Activated CD4-positive, alpha-beta T cell treated with anti-CD3 and anti-CD28 coated beads for 1 hour (primary cell): ENCODE measurements at regions not wholly inside any gene's neighbourhood (a gene's known extent, or its start where the extent isn't known, plus 50 kb on each side); places are given as distances from the start of the nearest gene placed in this dataset.

Experiments used
- DNase-seq: peaks from one replicate; pipeline ENCODE4 v3.0.0-alpha.2; 2020

- DNase-seq, result no peak
These were observed 83.6 kb upstream of the TMEM72 start for GRCh38 chr10:44827431-44828006.

DNA sequence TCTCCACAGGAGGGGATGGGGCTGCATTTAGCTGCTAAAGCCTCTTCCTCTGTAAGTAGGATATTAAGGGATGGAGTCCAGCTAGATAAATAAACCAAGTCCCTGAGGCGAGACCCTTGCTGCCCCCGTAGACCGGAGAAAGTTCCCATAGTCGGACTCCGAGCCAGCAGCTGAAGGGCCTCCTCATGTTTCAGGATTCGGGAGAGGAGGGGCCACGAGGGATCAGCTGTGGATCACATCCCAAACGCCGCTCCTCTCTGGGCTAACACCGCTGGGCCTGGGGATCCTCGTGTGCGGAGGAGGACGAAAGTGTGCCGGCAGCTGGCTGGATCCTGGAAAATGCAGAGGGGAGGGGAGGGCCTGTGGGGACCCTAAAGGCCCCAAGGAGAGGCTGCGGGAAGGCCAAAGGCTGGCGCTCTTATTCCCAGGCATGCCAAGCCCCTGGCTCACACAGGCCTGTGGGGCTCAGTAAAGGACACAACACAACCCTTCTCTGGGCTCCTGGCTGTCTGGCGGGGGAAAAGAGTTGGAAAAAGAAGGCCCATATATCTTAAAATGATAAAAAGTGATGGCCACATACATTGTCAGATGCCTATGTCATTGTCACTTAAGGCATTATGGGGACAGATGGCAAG lies 82.5 kb upstream of the TMEM72 start:
- no peak for DNase-seq

- DNase-seq, result no peak
These were observed 81.7 kb upstream of the TMEM72 start for GRCh38 chr10:44829426-44829825.

GRCh38 chr10:44830022-44830421 lies 81.1 kb upstream of the TMEM72 start:
- DNase-seq, result no peak

DNA sequence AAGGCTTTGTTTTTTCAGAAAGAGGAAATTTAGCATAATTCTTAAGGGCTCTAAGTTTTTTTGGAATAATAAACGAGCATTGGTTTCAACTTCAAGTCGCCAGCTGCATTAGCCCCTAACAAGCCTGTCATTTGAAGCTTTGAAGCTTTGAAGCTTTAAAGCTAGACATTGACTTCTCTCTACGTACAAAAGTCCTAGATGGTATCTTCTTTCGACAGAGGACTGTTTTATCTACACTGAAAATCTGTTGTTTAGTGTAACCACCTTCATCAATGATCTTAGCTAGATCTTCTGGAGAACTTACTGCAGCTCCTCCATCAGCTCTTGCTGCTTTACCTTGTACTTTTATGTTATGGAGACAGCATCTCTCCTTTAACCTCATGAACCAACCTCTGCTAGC lies 79.6 kb upstream of the TMEM72 start:
- no peak for DNase-seq

DNA sequence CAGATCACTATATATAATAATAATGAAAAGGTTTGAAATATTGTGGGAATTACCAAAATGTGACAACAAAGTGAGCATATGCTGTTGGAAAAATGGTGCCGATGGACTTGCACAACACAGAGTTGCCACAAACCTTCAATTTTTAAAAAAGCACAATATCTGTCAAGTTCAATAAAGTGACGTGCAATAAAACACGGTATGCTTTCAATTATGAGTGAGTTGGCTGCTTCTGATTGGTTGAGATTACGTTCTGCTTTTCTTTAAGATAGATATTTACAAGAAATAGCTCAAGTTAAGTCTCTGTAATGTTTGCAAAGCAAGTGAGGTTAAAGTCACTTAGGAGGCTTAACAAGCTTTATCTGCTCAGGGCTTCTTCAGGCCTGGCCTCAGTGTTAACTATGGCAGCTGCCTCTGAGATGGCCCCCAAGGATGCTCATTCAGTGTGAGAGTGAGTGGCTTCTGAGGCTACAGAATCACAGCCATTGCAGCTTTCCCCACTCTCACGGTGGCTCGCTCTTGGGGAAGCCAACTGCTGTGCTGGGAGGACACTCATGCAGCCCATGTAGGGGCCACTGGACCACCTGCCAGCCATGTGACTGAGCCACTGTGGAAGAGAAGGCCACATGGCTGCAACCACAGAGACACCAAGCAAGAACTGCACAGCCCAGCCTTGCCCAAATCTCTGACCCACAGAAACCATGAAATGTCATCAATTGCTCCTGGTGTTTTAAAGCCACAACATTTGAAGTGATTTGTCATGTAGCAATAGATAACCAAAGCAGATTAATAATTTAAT lies 78.3 kb upstream of the TMEM72 start:
- DNase-seq, result no peak

DNA sequence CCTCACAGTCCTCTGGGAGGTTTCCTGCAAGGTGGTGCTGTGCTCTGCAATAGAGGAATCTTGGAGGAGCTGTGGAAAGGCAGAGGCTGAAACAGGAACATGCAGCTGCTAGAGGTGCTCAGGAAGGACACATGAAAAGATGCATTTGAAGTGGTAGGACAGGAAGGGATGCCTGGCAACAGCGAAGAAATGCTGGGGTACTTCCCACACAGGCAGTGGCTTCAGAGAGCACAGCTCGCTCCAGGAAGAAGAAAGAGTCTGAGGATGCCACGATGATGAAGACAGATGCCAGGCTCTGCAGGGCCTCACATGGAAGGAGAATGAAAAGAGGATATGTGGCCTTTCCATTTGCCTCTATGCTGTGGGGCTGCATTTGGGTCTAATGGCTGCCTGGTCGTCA lies 77.0 kb upstream of the TMEM72 start:
- DNase-seq, result no peak

GRCh38 chr10:44835300-44835699 lies 75.8 kb upstream of the TMEM72 start:
- no peak for DNase-seq

- DNase-seq, result no peak
These were observed 67.7 kb upstream of the TMEM72 start for GRCh38 chr10:44843484-44843883.

DNA sequence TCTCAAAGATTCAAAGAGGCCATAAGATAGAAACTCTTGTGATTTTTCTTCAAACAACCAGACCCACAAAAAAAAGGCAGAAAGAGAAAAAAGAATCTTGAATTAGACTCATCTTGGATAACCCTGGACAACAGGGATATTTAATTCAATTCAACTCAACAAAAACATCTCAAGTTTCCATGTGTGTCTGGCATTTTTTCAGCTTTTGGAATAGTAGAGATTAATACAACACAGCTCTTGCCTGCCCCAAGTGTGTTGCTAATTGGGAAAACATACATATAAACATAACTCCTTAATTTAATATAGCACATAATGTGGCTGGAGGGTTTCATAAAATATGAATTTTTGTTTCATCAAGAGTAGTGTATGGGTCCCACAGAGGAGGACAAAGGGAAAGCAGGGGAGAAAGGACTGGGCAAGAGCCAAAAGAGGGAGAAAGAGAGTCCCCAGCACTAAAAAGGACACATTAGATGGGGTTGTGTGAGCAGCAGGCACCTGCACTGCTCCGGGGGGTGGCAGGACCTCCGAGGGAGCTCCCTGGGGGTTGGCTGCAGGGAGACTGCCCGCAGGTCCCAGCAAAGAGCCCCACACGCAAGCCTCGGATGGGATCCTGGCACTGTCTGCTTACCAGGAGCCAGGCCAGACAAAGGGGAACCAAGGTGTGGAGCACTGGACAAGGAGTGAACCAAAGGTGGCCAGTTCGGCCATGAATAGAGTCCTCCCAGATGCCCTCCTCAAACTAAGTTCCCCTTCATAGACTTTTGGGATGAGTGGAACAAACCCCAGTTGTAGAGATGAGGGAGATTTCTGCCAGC lies 65.6 kb upstream of the TMEM72 start:
- DNase-seq, result no peak

- DNase-seq, result no peak
These were observed 64.0 kb upstream of the TMEM72 start for GRCh38 chr10:44847110-44847509.

GRCh38 chr10:44848211-44848610 lies 62.9 kb upstream of the TMEM72 start:
- DNase-seq, result no peak

- DNase-seq, result no peak
These were observed 61.2 kb upstream of the TMEM72 start for GRCh38 chr10:44849936-44850335.

DNA sequence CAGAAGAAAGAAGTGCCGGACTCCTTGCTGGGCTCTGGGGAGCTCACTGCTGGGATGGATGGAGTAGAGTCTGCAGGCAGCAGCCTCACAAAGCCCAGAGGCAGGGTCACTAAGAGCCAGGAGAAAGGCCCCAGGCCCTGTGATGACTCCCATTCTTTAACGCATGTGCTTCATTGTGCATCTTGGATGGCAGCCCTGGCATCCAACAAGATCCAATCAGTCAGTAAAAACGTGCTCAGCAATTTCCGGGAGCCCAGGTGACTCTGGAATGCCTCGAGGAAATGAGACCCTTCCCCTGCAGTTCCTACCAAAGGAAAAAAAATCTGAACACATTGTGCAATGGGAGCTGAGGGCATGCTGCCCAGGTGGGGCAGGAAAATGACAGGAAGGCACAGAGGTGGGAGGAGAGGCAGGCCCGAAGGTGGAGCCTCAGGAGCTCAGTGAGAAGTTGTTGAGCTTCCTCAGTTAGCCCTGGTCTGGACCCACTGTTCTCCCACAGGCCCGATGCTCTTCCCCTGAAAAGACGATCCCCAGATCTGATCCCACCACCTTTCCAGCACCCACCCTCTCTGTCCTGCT lies 60.7 kb upstream of the TMEM72 start:
- DNase-seq, result no peak

- DNase-seq, result no peak
These were observed 59.7 kb upstream of the TMEM72 start for GRCh38 chr10:44851413-44851812.

GRCh38 chr10:44851881-44852280 lies 59.3 kb upstream of the TMEM72 start:
- no peak for DNase-seq

GRCh38 chr10:44853148-44853734 lies 57.9 kb upstream of the TMEM72 start:
- no peak for DNase-seq

- no peak for DNase-seq
These were observed 57.3 kb upstream of the TMEM72 start for GRCh38 chr10:44853796-44854195.

GRCh38 chr10:44854693-44855350 lies 56.3 kb upstream of the TMEM72 start:
- DNase-seq, result no peak

- no peak for DNase-seq
These were observed 54.4 kb upstream of the TMEM72 start for GRCh38 chr10:44856696-44857095.

GRCh38 chr10:44857363-44858016 lies 53.6 kb upstream of the TMEM72 start:
- DNase-seq, result peak; percentile 33

- DNase-seq, result no peak
These were observed 53.1 kb upstream of the TMEM72 start for GRCh38 chr10:44858017-44858371.
